HL-60 (cell line): ENCODE measurements at regions not wholly inside any gene's neighbourhood (a gene's known extent, or its start where the extent isn't known, plus 50 kb on each side); places are given as distances from the start of the nearest gene placed in this dataset.

ENCODE experiments used
- CTCF ChIP-seq: IDR thresholded peaks from one replicate; pipeline ENCODE4 v1.5.1; 2011; ENCODE audit warnings: low read length, control low read depth, inconsistent platforms; ENCODE audit not compliant: insufficient read depth
- GABPA ChIP-seq: IDR thresholded peaks from 2 replicates; pipeline ENCODE4 v1.6.1; 2012; ENCODE audit warnings: low read depth
- POLR2AphosphoS5 ChIP-seq: IDR thresholded peaks from 2 replicates; pipeline ENCODE4 v1.6.1; 2012; ENCODE audit warnings: low read depth
- TF ChIP-seq, protein P1 (sequence below): IDR thresholded peaks from 2 replicates; pipeline ENCODE4 v1.6.1; 2012; ENCODE audit warnings: low read depth; ENCODE audit not compliant: insufficient replicate concordance

GRCh38 chr10:62639144-62639543 is 165.4 kb upstream of the ADO start:
- TF ChIP-seq CTCF (no peak), GABPA (no peak), POLR2AphosphoS5 (no peak)
- TF ChIP-seq, protein P1, sequence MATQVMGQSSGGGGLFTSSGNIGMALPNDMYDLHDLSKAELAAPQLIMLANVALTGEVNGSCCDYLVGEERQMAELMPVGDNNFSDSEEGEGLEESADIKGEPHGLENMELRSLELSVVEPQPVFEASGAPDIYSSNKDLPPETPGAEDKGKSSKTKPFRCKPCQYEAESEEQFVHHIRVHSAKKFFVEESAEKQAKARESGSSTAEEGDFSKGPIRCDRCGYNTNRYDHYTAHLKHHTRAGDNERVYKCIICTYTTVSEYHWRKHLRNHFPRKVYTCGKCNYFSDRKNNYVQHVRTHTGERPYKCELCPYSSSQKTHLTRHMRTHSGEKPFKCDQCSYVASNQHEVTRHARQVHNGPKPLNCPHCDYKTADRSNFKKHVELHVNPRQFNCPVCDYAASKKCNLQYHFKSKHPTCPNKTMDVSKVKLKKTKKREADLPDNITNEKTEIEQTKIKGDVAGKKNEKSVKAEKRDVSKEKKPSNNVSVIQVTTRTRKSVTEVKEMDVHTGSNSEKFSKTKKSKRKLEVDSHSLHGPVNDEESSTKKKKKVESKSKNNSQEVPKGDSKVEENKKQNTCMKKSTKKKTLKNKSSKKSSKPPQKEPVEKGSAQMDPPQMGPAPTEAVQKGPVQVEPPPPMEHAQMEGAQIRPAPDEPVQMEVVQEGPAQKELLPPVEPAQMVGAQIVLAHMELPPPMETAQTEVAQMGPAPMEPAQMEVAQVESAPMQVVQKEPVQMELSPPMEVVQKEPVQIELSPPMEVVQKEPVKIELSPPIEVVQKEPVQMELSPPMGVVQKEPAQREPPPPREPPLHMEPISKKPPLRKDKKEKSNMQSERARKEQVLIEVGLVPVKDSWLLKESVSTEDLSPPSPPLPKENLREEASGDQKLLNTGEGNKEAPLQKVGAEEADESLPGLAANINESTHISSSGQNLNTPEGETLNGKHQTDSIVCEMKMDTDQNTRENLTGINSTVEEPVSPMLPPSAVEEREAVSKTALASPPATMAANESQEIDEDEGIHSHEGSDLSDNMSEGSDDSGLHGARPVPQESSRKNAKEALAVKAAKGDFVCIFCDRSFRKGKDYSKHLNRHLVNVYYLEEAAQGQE = no peak
